IMR-90 (cell line): ENCODE measurements at regions not wholly inside any gene's neighbourhood (a gene's known extent, or its start where the extent isn't known, plus 50 kb on each side); places are given as distances from the start of the nearest gene placed in this dataset.

Experiments used
- CEBPB ChIP-seq: IDR thresholded peaks from 2 replicates; pipeline ENCODE4 v1.6.1; 2012; ENCODE audit warnings: low read depth, low read length, improper control_type of control experiment
- CHD1 ChIP-seq: IDR thresholded peaks from 2 replicates; pipeline ENCODE4 v1.6.1; 2012; ENCODE audit warnings: low read depth, low read length, improper control_type of control experiment
- CTCF ChIP-seq: conservative IDR thresholded peaks from 2 replicates; pipeline ENCODE4 v1.5.1; 2012; ENCODE audit warnings: mild to moderate bottlenecking, low read depth, low read length, improper control_type of control experiment
- ELK1 ChIP-seq: fragments of 150-350 bp; IDR thresholded peaks from 2 replicates; pipeline ENCODE4 v1.6.1; 2016; ENCODE audit warnings: low read depth, mild to moderate bottlenecking, low read length, moderate library complexity, borderline replicate concordance
- FOS ChIP-seq: fragments of 150-350 bp; IDR thresholded peaks from 2 replicates; pipeline ENCODE4 v1.6.1; 2016; ENCODE audit warnings: low read depth, low read length
- MAFK ChIP-seq: IDR thresholded peaks from 2 replicates; pipeline ENCODE4 v1.6.1; 2012; ENCODE audit warnings: low read depth, low read length, improper control_type of control experiment
- MXI1 ChIP-seq: IDR thresholded peaks from 2 replicates; pipeline ENCODE4 v1.6.1; 2012; ENCODE audit warnings: low read depth, mild to moderate bottlenecking, low read length, moderate library complexity, borderline replicate concordance
- POLR2A ChIP-seq: IDR thresholded peaks from 2 replicates; pipeline ENCODE4 v1.6.1; 2012; ENCODE audit warnings: mild to moderate bottlenecking, low read depth, low read length
- RFX5 ChIP-seq: IDR thresholded peaks from 2 replicates; pipeline ENCODE4 v1.8.0; 2012; ENCODE audit warnings: low read depth, mild to moderate bottlenecking, low read length, moderate library complexity
- USF2 ChIP-seq: fragments of 150-350 bp; IDR thresholded peaks from 2 replicates; pipeline ENCODE4 v1.6.1; 2017; ENCODE audit warnings: mild to moderate bottlenecking, antibody characterized with exemption, low read length, low read depth

- no peak for TF ChIP-seq CTCF
- no peak for TF ChIP-seq MAFK
- no peak for TF ChIP-seq MXI1
- no peak for TF ChIP-seq RFX5
- TF ChIP-seq ELK1, result no peak
- TF ChIP-seq USF2, result no peak
- no peak for TF ChIP-seq POLR2A
- no peak for TF ChIP-seq CEBPB
- no peak for TF ChIP-seq FOS
- TF ChIP-seq CHD1, result no peak
Measured at GRCh38 chr3:154849408-154849807, 230.7 kb upstream of the MME start.
